ENCODE measurements at regions not wholly inside any gene's neighbourhood (a gene's known extent, or its start where the extent isn't known, plus 50 kb on each side); places are given as distances from the start of the nearest gene placed in this dataset.

DNA sequence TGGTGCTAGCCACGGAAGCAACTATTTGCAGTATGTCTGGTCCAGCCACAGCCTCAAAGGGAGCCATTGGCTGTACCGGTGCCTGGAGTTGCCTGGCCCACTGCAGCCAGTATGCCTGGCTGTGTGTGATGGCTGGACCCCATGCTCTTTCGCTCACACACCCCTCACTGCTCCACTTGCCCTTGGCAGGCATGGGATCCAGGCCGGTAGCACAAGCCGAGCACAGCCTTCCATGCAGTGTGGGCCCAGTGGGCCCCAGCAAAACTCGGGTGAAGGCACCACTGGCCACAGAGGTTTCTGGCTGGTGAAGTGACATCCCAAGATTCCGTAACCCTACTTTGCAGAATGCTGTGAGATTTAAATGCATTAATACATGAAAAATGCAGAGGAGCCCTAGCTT is 665.8 kb downstream of the PLPP3 start:
- TF ChIP-seq, protein P1, sequence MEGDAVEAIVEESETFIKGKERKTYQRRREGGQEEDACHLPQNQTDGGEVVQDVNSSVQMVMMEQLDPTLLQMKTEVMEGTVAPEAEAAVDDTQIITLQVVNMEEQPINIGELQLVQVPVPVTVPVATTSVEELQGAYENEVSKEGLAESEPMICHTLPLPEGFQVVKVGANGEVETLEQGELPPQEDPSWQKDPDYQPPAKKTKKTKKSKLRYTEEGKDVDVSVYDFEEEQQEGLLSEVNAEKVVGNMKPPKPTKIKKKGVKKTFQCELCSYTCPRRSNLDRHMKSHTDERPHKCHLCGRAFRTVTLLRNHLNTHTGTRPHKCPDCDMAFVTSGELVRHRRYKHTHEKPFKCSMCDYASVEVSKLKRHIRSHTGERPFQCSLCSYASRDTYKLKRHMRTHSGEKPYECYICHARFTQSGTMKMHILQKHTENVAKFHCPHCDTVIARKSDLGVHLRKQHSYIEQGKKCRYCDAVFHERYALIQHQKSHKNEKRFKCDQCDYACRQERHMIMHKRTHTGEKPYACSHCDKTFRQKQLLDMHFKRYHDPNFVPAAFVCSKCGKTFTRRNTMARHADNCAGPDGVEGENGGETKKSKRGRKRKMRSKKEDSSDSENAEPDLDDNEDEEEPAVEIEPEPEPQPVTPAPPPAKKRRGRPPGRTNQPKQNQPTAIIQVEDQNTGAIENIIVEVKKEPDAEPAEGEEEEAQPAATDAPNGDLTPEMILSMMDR (IDR thresholded peaks at IDR 0.05) = no peak
- no peak for TF ChIP-seq POLR2A (IDR thresholded peaks at IDR 0.05)

Data from testis (tissue), 2 donors.